Keratinocyte (primary cell): ENCODE measurements at regions not wholly inside any gene's neighbourhood (a gene's known extent, or its start where the extent isn't known, plus 50 kb on each side); places are given as distances from the start of the nearest gene placed in this dataset.

Source experiments
- EZH2 ChIP-seq: IDR thresholded peaks from one replicate; pipeline ENCODE4 v1.6.1; 2012; ENCODE audit warnings: inconsistent platforms, mild to moderate bottlenecking, low read length, moderate library complexity
- TF ChIP-seq, protein P1 (sequence below), 3 experiments: IDR thresholded peaks in 1 of 3; conservative IDR thresholded peaks in 1 of 3; optimal IDR thresholded peaks in 1 of 3; 2 replicates in 2 of 3; 3 replicates in 1 of 3; pipeline versions ENCODE3 to v1.5.1; 2011; ENCODE audit warnings: low read length in 3 of 3, mild to moderate bottlenecking in 3 of 3, moderate library complexity in 2 of 3, control low read depth in 1 of 3, inconsistent platforms in 1 of 3; ENCODE audit not compliant: insufficient read depth in 2 of 3; ENCODE audit errors: extremely low read depth in 1 of 3

DNA sequence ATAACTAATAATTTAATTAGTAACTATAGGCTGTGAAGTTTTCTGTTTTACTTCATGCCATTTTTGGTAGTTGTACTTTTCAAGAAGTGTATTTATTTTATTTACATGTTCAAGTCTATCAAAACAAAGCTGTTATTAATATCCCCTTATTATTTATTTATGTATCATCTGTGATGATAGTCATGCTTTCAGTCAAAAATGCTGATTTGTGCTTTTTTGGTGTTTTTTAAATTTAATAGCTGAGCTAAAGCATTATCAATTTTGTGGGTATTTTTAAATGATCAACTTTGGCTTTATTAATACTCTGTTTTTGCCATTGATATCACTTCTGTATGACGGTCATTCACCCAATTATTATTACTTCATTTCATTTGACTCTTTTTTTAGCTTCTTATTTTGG lies 1229.2 kb upstream of the CADM2 start:
- TF ChIP-seq, protein P1, sequence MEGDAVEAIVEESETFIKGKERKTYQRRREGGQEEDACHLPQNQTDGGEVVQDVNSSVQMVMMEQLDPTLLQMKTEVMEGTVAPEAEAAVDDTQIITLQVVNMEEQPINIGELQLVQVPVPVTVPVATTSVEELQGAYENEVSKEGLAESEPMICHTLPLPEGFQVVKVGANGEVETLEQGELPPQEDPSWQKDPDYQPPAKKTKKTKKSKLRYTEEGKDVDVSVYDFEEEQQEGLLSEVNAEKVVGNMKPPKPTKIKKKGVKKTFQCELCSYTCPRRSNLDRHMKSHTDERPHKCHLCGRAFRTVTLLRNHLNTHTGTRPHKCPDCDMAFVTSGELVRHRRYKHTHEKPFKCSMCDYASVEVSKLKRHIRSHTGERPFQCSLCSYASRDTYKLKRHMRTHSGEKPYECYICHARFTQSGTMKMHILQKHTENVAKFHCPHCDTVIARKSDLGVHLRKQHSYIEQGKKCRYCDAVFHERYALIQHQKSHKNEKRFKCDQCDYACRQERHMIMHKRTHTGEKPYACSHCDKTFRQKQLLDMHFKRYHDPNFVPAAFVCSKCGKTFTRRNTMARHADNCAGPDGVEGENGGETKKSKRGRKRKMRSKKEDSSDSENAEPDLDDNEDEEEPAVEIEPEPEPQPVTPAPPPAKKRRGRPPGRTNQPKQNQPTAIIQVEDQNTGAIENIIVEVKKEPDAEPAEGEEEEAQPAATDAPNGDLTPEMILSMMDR (optimal IDR thresholded peaks at IDR 0.05 in 1 of 3, IDR thresholded peaks at IDR 0.05 in 1 of 3, conservative IDR thresholded peaks at IDR 0.05 in 1 of 3; ENCODE audit: extremely low read depth in 1 of 3, insufficient read depth in 2 of 3, low read length in 3 of 3) = no peak
- TF ChIP-seq EZH2 = no peak
